Gastroesophageal sphincter (tissue), 3 donors: ENCODE measurements at regions not wholly inside any gene's neighbourhood (a gene's known extent, or its start where the extent isn't known, plus 50 kb on each side); places are given as distances from the start of the nearest gene placed in this dataset.

ENCODE experiments used
- EP300 ChIP-seq: sonication (generic); formaldehyde crosslinking; IDR thresholded peaks from one replicate; pipeline ENCODE4 v1.6.1; 2017; ENCODE audit warnings: antibody characterized with exemption, mild to moderate bottlenecking
- POLR2A ChIP-seq, 2 donors: fragments of 450-650 bp; IDR thresholded peaks; one replicate each; pipeline ENCODE4 v1.6.1; 2017; ENCODE audit warnings: antibody characterized with exemption in 2 of 2, mild to moderate bottlenecking in 2 of 2, moderate library complexity in 1 of 2
- TF ChIP-seq, protein P1 (sequence below), 4 experiments: fragments of 200-600 bp in 2 of 4; fragments of 450-650 bp in 2 of 4; sonication (generic) in 1 of 4; IDR thresholded peaks; one replicate each; pipeline ENCODE4 v1.5.1; 2017 to 2019; ENCODE audit warnings: antibody characterized with exemption in 4 of 4, mild to moderate bottlenecking in 2 of 4, moderate library complexity in 2 of 4

DNA sequence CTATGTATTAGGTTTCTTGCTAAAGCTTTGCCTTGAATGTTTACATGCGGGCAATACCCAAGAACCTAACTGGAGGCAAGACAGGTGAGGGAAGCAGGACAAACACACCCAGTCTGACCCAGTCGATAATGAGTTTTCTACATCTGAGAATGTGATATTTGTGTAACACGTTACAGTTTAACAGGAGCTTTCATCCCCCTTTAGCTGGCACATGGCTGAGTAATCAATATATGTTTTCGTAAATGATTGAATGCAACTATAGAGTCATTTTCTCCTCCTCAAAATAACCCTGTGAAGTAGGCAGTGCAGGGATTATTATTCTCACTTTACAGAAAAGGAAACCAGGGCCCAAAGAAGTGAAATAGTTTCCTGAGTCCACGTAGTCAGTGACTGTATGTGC, 84.7 kb upstream of the HTR4 start:
- TF ChIP-seq, protein P1, sequence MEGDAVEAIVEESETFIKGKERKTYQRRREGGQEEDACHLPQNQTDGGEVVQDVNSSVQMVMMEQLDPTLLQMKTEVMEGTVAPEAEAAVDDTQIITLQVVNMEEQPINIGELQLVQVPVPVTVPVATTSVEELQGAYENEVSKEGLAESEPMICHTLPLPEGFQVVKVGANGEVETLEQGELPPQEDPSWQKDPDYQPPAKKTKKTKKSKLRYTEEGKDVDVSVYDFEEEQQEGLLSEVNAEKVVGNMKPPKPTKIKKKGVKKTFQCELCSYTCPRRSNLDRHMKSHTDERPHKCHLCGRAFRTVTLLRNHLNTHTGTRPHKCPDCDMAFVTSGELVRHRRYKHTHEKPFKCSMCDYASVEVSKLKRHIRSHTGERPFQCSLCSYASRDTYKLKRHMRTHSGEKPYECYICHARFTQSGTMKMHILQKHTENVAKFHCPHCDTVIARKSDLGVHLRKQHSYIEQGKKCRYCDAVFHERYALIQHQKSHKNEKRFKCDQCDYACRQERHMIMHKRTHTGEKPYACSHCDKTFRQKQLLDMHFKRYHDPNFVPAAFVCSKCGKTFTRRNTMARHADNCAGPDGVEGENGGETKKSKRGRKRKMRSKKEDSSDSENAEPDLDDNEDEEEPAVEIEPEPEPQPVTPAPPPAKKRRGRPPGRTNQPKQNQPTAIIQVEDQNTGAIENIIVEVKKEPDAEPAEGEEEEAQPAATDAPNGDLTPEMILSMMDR (IDR thresholded peaks at IDR 0.05): no peak
- no peak for TF ChIP-seq POLR2A (IDR thresholded peaks at IDR 0.05)
- no peak for TF ChIP-seq EP300
